ENCODE measurements at regions not wholly inside any gene's neighbourhood (a gene's known extent, or its start where the extent isn't known, plus 50 kb on each side); places are given as distances from the start of the nearest gene placed in this dataset.

- Histone ChIP-seq H3K4me2 (ENCODE audit: insufficient read depth, low read length) (no peak overlapping the region), H3K9ac (ENCODE audit: low read depth, low read length) (no peak overlapping the region), H3K4me1 (ENCODE audit: insufficient read depth, low read length) (no peaks in the 10 kb centered on the region), H3K4me3 (ENCODE audit: low read depth in 1 of 2, low read length in 2 of 2) (no peak overlapping the region), H4K20me1 (ENCODE audit: insufficient read depth, low read length) (no peaks in the 10 kb centered on the region), H3K79me2 (ENCODE audit: insufficient read depth, low read length) (no peaks in the 10 kb centered on the region), H3K36me3 (ENCODE audit: insufficient read depth, low read length) (no peaks in the 10 kb centered on the region), H3K27me3 (ENCODE audit: insufficient read depth, low read length, poor library complexity) (no peaks in the 10 kb centered on the region), H2AFZ (ENCODE audit: low read depth, low read length) (no peak overlapping the region), H3K9me3 (ENCODE audit: insufficient read depth, low read length, severe bottlenecking) (no peaks in the 10 kb centered on the region), H3K27ac (ENCODE audit: low read length) (no peak overlapping the region)
- ATAC-seq (ENCODE audit: insufficient read depth, low read depth) (no peak), DNase-seq (no peak)
- no peak for TF ChIP-seq EZH2 (IDR thresholded peaks at IDR 0.05; ENCODE audit: borderline replicate concordance, low read depth, low read length, severe bottlenecking)
- TF ChIP-seq CTCF (IDR thresholded peaks at IDR 0.05; ENCODE audit: borderline replicate concordance, extremely low read depth, low read length, poor library complexity, severe bottlenecking): peak; percentile 52
Measured at GRCh38 chr3:168511428-168512014, 415.8 kb upstream of the GOLIM4 start.

GRCh38 chr3:168506589-168506988 is 410.9 kb upstream of the GOLIM4 start:
- TF ChIP-seq EZH2 (IDR thresholded peaks at IDR 0.05; ENCODE audit: borderline replicate concordance, low read depth, low read length, severe bottlenecking): no peak
- H3K79me2 ChIP-seq (ENCODE audit: insufficient read depth, low read length): no peaks in the 10 kb centered on the region
- H2AFZ ChIP-seq (ENCODE audit: low read depth, low read length): no peak overlapping the region
- H4K20me1 ChIP-seq (ENCODE audit: insufficient read depth, low read length): no peaks in the 10 kb centered on the region
- ATAC-seq (ENCODE audit: insufficient read depth, low read depth): no peak
- no peak overlapping the region for H3K27ac ChIP-seq (ENCODE audit: low read length)
- no peaks in the 10 kb centered on the region for H3K27me3 ChIP-seq (ENCODE audit: insufficient read depth, low read length, poor library complexity)
- H3K36me3 ChIP-seq (ENCODE audit: insufficient read depth, low read length): no peaks in the 10 kb centered on the region
- H3K4me2 ChIP-seq (ENCODE audit: insufficient read depth, low read length): no peak overlapping the region
- no peaks in the 10 kb centered on the region for H3K9me3 ChIP-seq (ENCODE audit: insufficient read depth, low read length, severe bottlenecking)
- H3K4me1 ChIP-seq (ENCODE audit: insufficient read depth, low read length): no peaks in the 10 kb centered on the region
- no peak for DNase-seq
- H3K4me3 ChIP-seq (ENCODE audit: low read depth in 1 of 2, low read length in 2 of 2): no peak overlapping the region
- H3K9ac ChIP-seq (ENCODE audit: low read depth, low read length): no peak overlapping the region

GRCh38 chr3:168501570-168501969 is 405.8 kb upstream of the GOLIM4 start:
- no peak overlapping the region for H2AFZ ChIP-seq (ENCODE audit: low read depth, low read length)
- H3K9ac ChIP-seq (ENCODE audit: low read depth, low read length): no peak overlapping the region
- no peaks in the 10 kb centered on the region for H3K27me3 ChIP-seq (ENCODE audit: insufficient read depth, low read length, poor library complexity)
- ATAC-seq (ENCODE audit: insufficient read depth, low read depth) (no peak), DNase-seq (no peak)
- no peaks in the 10 kb centered on the region for H4K20me1 ChIP-seq (ENCODE audit: insufficient read depth, low read length)
- H3K4me2 ChIP-seq (ENCODE audit: insufficient read depth, low read length): no peak overlapping the region
- no peaks in the 10 kb centered on the region for H3K36me3 ChIP-seq (ENCODE audit: insufficient read depth, low read length)
- H3K9me3 ChIP-seq (ENCODE audit: insufficient read depth, low read length, severe bottlenecking): no peaks in the 10 kb centered on the region
- TF ChIP-seq CTCF (IDR thresholded peaks at IDR 0.05; ENCODE audit: borderline replicate concordance, extremely low read depth, low read length, poor library complexity, severe bottlenecking): no peak
- no peak for TF ChIP-seq EZH2 (IDR thresholded peaks at IDR 0.05; ENCODE audit: borderline replicate concordance, low read depth, low read length, severe bottlenecking)
- no peaks in the 10 kb centered on the region for H3K79me2 ChIP-seq (ENCODE audit: insufficient read depth, low read length)
- no peak overlapping the region for H3K27ac ChIP-seq (ENCODE audit: low read length)
- H3K4me1 ChIP-seq (ENCODE audit: insufficient read depth, low read length): no peaks in the 10 kb centered on the region
- H3K4me3 ChIP-seq (ENCODE audit: low read depth in 1 of 2, low read length in 2 of 2): no peak overlapping the region

- DNase-seq: no peak
- no peak overlapping the region for H3K4me2 ChIP-seq (ENCODE audit: insufficient read depth, low read length)
- H3K27me3 ChIP-seq (ENCODE audit: insufficient read depth, low read length, poor library complexity): no peaks in the 10 kb centered on the region
- no peak overlapping the region for H3K9ac ChIP-seq (ENCODE audit: low read depth, low read length)
- H3K79me2 ChIP-seq (ENCODE audit: insufficient read depth, low read length): no peaks in the 10 kb centered on the region
- H3K4me1 ChIP-seq (ENCODE audit: insufficient read depth, low read length): no peaks in the 10 kb centered on the region
- H3K4me3 ChIP-seq (ENCODE audit: low read depth in 1 of 2, low read length in 2 of 2): no peak overlapping the region
- no peaks in the 10 kb centered on the region for H3K36me3 ChIP-seq (ENCODE audit: insufficient read depth, low read length)
- no peak for TF ChIP-seq EZH2 (IDR thresholded peaks at IDR 0.05; ENCODE audit: borderline replicate concordance, low read depth, low read length, severe bottlenecking)
- TF ChIP-seq CTCF (IDR thresholded peaks at IDR 0.05; ENCODE audit: borderline replicate concordance, extremely low read depth, low read length, poor library complexity, severe bottlenecking): no peak
- H4K20me1 ChIP-seq (ENCODE audit: insufficient read depth, low read length): no peaks in the 10 kb centered on the region
- no peaks in the 10 kb centered on the region for H3K9me3 ChIP-seq (ENCODE audit: insufficient read depth, low read length, severe bottlenecking)
- no peak overlapping the region for H3K27ac ChIP-seq (ENCODE audit: low read length)
- no peak for ATAC-seq (ENCODE audit: insufficient read depth, low read depth)
- no peak overlapping the region for H2AFZ ChIP-seq (ENCODE audit: low read depth, low read length)
Measured at GRCh38 chr3:168498194-168498593, 402.5 kb upstream of the GOLIM4 start.
